IMR-90 (cell line): ENCODE measurements at regions not wholly inside any gene's neighbourhood (a gene's known extent, or its start where the extent isn't known, plus 50 kb on each side); places are given as distances from the start of the nearest gene placed in this dataset.
A peak's percentile ranks its signal among the peaks of the same experiment; 100 is the strongest.

ENCODE experiments used
- ATAC-seq: fragments of 200-7000 bp; cut with Tn5 transposase; 2 replicates; pipeline ENCODE4 v1.9.1; 2020; ENCODE audit warnings: low read depth, mild to moderate bottlenecking, moderate library complexity
- BruUV-seq: library from RNA; stranded (reverse); fragments of 400-500 nt; replicated peaks from 2 replicates; lab custom pipeline; 2021; lab: Mats Ljungman, UMichigan
- CTCF ChIA-PET: fragments of 300-600 bp; formaldehyde crosslinking; extraction: SDS; loops from one replicate; lab custom pipeline; 2021; ENCODE audit warnings: antibody characterized with exemption; lab: Yijun Ruan, JAX
- POLR2A ChIA-PET: fragments of 300-600 bp; sonication (Branson Sonifier 250); formaldehyde crosslinking; loops from one replicate; lab custom pipeline; 2022; ENCODE audit warnings: antibody characterized with exemption; ENCODE audit not compliant: unreplicated experiment; lab: Charles Lee
- DNase-seq: peaks from one replicate; pipeline ENCODE4 v3.0.0; 2013
- H2AFZ ChIP-seq: replicated peaks from 2 replicates; pipeline ENCODE3; 2013; ENCODE audit warnings: low read length, mild to moderate bottlenecking; ENCODE audit not compliant: poor library complexity
- H2AK5ac ChIP-seq: 2 replicates; pipeline ENCODE4 v1.6.1; 2013; ENCODE audit warnings: low read depth, low read length, inconsistent platforms
- H2AK9ac ChIP-seq: replicated peaks from 2 replicates; pipeline ENCODE3; 2013; ENCODE audit warnings: mild to moderate bottlenecking, low read depth, low read length, moderate library complexity; ENCODE audit not compliant: poor library complexity
- H2BK120ac ChIP-seq: 2 replicates; pipeline ENCODE4 v1.6.1; 2013; ENCODE audit warnings: low read depth, low read length, inconsistent platforms
- H2BK15ac ChIP-seq: 3 replicates; pipeline ENCODE4 v1.6.1; 2013; ENCODE audit warnings: low read depth, low read length, inconsistent platforms
- H2BK20ac ChIP-seq: 2 replicates; pipeline ENCODE4 v1.6.1; 2013; ENCODE audit warnings: low read depth, mild to moderate bottlenecking, inconsistent platforms, low read length, moderate library complexity
- H2BK5ac ChIP-seq: 2 replicates; pipeline ENCODE4 v1.6.1; 2013; ENCODE audit warnings: mild to moderate bottlenecking, low read depth, low read length, inconsistent platforms; ENCODE audit not compliant: poor library complexity, severe bottlenecking
- H3K14ac ChIP-seq: replicated peaks from 2 replicates; pipeline ENCODE4 v1.6.1; 2013; ENCODE audit warnings: low read depth, low read length, inconsistent platforms
- H3K18ac ChIP-seq: 2 replicates; pipeline ENCODE4 v1.6.1; 2013; ENCODE audit warnings: low read depth, low read length, control low read depth
- H3K23ac ChIP-seq: 2 replicates; pipeline ENCODE4 v1.6.1; 2013; ENCODE audit warnings: low read depth, low read length, inconsistent platforms
- H3K27ac ChIP-seq: 2 replicates; pipeline ENCODE4 v1.5.1; 2013; ENCODE audit warnings: mild to moderate bottlenecking, control low read depth, low read length; ENCODE audit not compliant: insufficient read depth
- H3K27me3 ChIP-seq: 2 replicates; pipeline ENCODE4 v1.6.1; 2013; ENCODE audit warnings: low read length; ENCODE audit not compliant: control insufficient read depth, insufficient read depth
- H3K36me3 ChIP-seq: 2 replicates; pipeline ENCODE4 v1.6.1; 2013; ENCODE audit warnings: low read length, mixed read lengths; ENCODE audit not compliant: control insufficient read depth, insufficient read depth
- H3K4ac ChIP-seq: 2 replicates; pipeline ENCODE4 v1.6.1; 2013; ENCODE audit warnings: low read depth, low read length, inconsistent platforms
- H3K4me1 ChIP-seq: 2 replicates; pipeline ENCODE4 v1.6.1; 2013; ENCODE audit warnings: low read length, mixed read lengths; ENCODE audit not compliant: control insufficient read depth, insufficient read depth
- H3K4me2 ChIP-seq: 2 replicates; pipeline ENCODE4 v1.6.1; 2013; ENCODE audit warnings: low read depth, mild to moderate bottlenecking, control low read depth, low read length, moderate library complexity
- H3K4me3 ChIP-seq: 2 replicates; pipeline ENCODE4 v1.5.1; 2013; ENCODE audit warnings: low read depth, mild to moderate bottlenecking, control low read depth, low read length, moderate library complexity; ENCODE audit not compliant: insufficient read depth
- H3K56ac ChIP-seq: 2 replicates; pipeline ENCODE4 v1.6.1; 2013; ENCODE audit warnings: low read length, inconsistent platforms; ENCODE audit not compliant: insufficient read depth; ENCODE audit errors: extremely low read depth
- H3K79me1 ChIP-seq, 2 experiments: 2 replicates each; pipeline ENCODE4 v1.6.1; 2013; ENCODE audit warnings: low read length in 2 of 2, inconsistent platforms in 1 of 2, low read depth in 1 of 2
- H3K9ac ChIP-seq: 2 replicates; pipeline ENCODE4 v1.6.1; 2013; ENCODE audit warnings: low read depth, low read length, control low read depth
- H3K9me1 ChIP-seq: 2 replicates; pipeline ENCODE4 v1.6.1; 2013; ENCODE audit warnings: low read length, inconsistent platforms; ENCODE audit not compliant: insufficient read depth
- H3K9me3 ChIP-seq: 2 replicates; pipeline ENCODE4 v1.6.1; 2013; ENCODE audit warnings: low read length; ENCODE audit not compliant: control insufficient read depth, insufficient read depth
- H4K20me1 ChIP-seq: 2 replicates; pipeline ENCODE4 v1.6.1; 2013; ENCODE audit warnings: low read length, inconsistent platforms; ENCODE audit not compliant: insufficient read depth
- H4K5ac ChIP-seq: 2 replicates; pipeline ENCODE4 v1.6.1; 2013; ENCODE audit warnings: mild to moderate bottlenecking, low read depth, low read length, control low read depth
- H4K8ac ChIP-seq, 2 experiments: 2 replicates each; pipeline ENCODE4 v1.6.1; 2013; ENCODE audit warnings: low read depth in 2 of 2, low read length in 2 of 2, control low read depth in 1 of 2, inconsistent platforms in 1 of 2
- H4K91ac ChIP-seq: 2 replicates; pipeline ENCODE4 v1.6.1; 2013; ENCODE audit warnings: low read depth, low read length, inconsistent platforms; ENCODE audit not compliant: insufficient read depth
- BHLHE40 ChIP-seq: fragments of 150-350 bp; IDR thresholded peaks from 2 replicates; pipeline ENCODE4 v1.6.1; 2016; ENCODE audit warnings: mild to moderate bottlenecking, low read depth, low read length
- CEBPB ChIP-seq: IDR thresholded peaks from 2 replicates; pipeline ENCODE4 v1.6.1; 2012; ENCODE audit warnings: low read depth, low read length, improper control_type of control experiment
- CHD1 ChIP-seq: IDR thresholded peaks from 2 replicates; pipeline ENCODE4 v1.6.1; 2012; ENCODE audit warnings: low read depth, low read length, improper control_type of control experiment
- CTCF ChIP-seq: conservative IDR thresholded peaks from 2 replicates; pipeline ENCODE4 v1.5.1; 2012; ENCODE audit warnings: mild to moderate bottlenecking, low read depth, low read length, improper control_type of control experiment
- MAFK ChIP-seq: IDR thresholded peaks from 2 replicates; pipeline ENCODE4 v1.6.1; 2012; ENCODE audit warnings: low read depth, low read length, improper control_type of control experiment
- MXI1 ChIP-seq: IDR thresholded peaks from 2 replicates; pipeline ENCODE4 v1.6.1; 2012; ENCODE audit warnings: low read depth, mild to moderate bottlenecking, low read length, moderate library complexity, borderline replicate concordance
- POLR2A ChIP-seq: IDR thresholded peaks from 2 replicates; pipeline ENCODE4 v1.6.1; 2012; ENCODE audit warnings: mild to moderate bottlenecking, low read depth, low read length
- RAD21 ChIP-seq: IDR thresholded peaks from 2 replicates; pipeline ENCODE4 v1.6.1; 2012; ENCODE audit warnings: low read length, improper control_type of control experiment
- RCOR1 ChIP-seq: IDR thresholded peaks from 2 replicates; pipeline ENCODE4 v1.6.1; 2012; ENCODE audit warnings: mild to moderate bottlenecking, low read length, improper control_type of control experiment; ENCODE audit not compliant: insufficient replicate concordance
- RFX5 ChIP-seq: IDR thresholded peaks from 2 replicates; pipeline ENCODE4 v1.8.0; 2012; ENCODE audit warnings: low read depth, mild to moderate bottlenecking, low read length, moderate library complexity
- SMC3 ChIP-seq: fragments of 150-350 bp; IDR thresholded peaks from 2 replicates; pipeline ENCODE4 v1.6.1; 2016; ENCODE audit warnings: low read depth, mild to moderate bottlenecking, antibody characterized with exemption, low read length, moderate library complexity
- USF2 ChIP-seq: fragments of 150-350 bp; IDR thresholded peaks from 2 replicates; pipeline ENCODE4 v1.6.1; 2017; ENCODE audit warnings: mild to moderate bottlenecking, antibody characterized with exemption, low read length, low read depth
- WGBS, 2 experiments: methylation state at CpG; one replicate each; pipeline versions ENCODE4 v1.1.5 to v1.1.7; 2013; ENCODE audit warnings: missing lambda C conversion rate in 2 of 2; ENCODE audit not compliant: insufficient read length in 1 of 2; ENCODE audit errors: extremely low coverage in 2 of 2; 5-methylcytosine and 5-hydroxymethylcytosine counted together
- dilution Hi-C: fragments of 300-500 bp; cut with HindIII; formaldehyde crosslinking; loops from one replicate; pipeline ENCODE4 v1.14.3; 2018; ENCODE audit warnings: low sequenced_read_pairs; ENCODE audit not compliant: unreplicated experiment
- in situ Hi-C: fragments of 300-500 bp; cut with MboI; formaldehyde crosslinking; loops from 3 replicates; pipeline ENCODE4 v1.14.3; 2019; ENCODE audit warnings: low sequenced_read_pairs, inconsistent platforms, mixed read lengths
- intact Hi-C: fragments of 100-400 bp; cut with micrococcal nuclease; formaldehyde crosslinking; loops from 2 replicates; pipeline ENCODE4 v1.10.0; 2022
- TF ChIP-seq, protein P1 (sequence below): fragments of 150-350 bp; IDR thresholded peaks from 2 replicates; pipeline ENCODE4 v1.6.1; 2016; ENCODE audit warnings: low read depth, mild to moderate bottlenecking, low read length, moderate library complexity, borderline replicate concordance

DNA sequence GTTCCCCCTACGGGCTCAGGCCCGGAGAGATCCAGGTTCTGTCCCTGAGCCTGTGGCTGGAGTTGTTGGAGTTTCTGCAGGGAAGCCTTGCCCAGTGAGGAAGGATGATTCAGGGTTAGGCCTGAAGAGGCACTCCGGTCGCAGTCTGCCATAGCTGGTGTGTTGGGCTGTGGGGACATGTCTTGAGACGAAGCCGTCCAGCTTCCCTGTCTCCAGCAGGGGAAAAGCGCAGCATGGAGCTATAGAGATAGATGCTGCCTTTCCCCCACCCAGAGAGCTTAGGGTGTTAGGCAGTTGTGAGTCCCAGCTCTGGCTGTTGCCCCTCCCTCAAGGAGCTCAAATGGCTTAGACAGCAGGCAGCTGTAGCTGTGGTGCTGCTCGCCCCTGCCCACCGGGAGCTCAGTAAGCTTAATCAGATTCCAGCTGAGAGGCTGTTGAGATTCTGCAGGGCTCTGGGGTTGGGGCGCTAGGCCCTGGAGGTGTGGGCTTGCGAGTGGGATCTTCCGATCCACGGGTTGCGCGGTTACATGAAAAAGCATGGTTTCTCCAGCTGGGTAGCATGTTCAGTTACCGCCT, 103.9 kb downstream of the PMAIP1 start:
- Histone ChIP-seq H2BK120ac (no peak overlapping the region), H3K9ac (no peak overlapping the region), H3K14ac (no peak overlapping the region), H2BK5ac (no peak overlapping the region), H2AK5ac (no peak overlapping the region), H4K91ac (no peak overlapping the region), H3K79me1 (no peaks in the 10 kb centered on the region), H3K9me3 (peaks cover 5% of the 10 kb centered on the region; the same call in 1 of the 2 replicates), H2BK20ac (no peak overlapping the region), H3K18ac (no peak overlapping the region), H3K4me3 (no peak overlapping the region), H3K9me1 (no peaks in the 10 kb centered on the region), H3K23ac (no peak overlapping the region), H3K4me2 (no peak overlapping the region), H2AFZ (no peak overlapping the region), H4K8ac (no peak overlapping the region), H3K4ac (no peak overlapping the region), H3K36me3 (no peaks in the 10 kb centered on the region), H3K27me3 (peaks cover 5% of the 10 kb centered on the region), H4K5ac (no peak overlapping the region), H2AK9ac (peak overlapping the region; percentile 78), H2BK15ac (no peak overlapping the region), H3K4me1 (no peaks in the 10 kb centered on the region), H3K56ac (no peak overlapping the region), H4K20me1 (no peaks in the 10 kb centered on the region), H3K27ac (no peak overlapping the region)
- intact Hi-C loops (no loop called here), dilution Hi-C loops (no loop called here), in situ Hi-C loops (no loop called here)
- TF ChIP-seq RFX5 (no peak), RCOR1 (no peak), MAFK (no peak), CEBPB (no peak), MXI1 (no peak), RAD21 (no peak), CTCF (no peak), SMC3 (no peak), POLR2A (no peak), BHLHE40 (no peak), USF2 (no peak), CHD1 (no peak)
- TF ChIP-seq, protein P1, sequence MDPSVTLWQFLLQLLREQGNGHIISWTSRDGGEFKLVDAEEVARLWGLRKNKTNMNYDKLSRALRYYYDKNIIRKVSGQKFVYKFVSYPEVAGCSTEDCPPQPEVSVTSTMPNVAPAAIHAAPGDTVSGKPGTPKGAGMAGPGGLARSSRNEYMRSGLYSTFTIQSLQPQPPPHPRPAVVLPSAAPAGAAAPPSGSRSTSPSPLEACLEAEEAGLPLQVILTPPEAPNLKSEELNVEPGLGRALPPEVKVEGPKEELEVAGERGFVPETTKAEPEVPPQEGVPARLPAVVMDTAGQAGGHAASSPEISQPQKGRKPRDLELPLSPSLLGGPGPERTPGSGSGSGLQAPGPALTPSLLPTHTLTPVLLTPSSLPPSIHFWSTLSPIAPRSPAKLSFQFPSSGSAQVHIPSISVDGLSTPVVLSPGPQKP: no peak
- POLR2A ChIA-PET: no interaction called here
- ATAC-seq (no peak), DNase-seq (no peak)
- CTCF ChIA-PET: no interaction called here
- WGBS, 2 experiments: 88% methylated on average over 6 of the region's 16 CpGs; no CpG with 5 or more reads in 1 of the 2 experiments
- no TSS peak for BruUV-seq
